Skeletal muscle satellite cell (primary cell): ENCODE measurements at regions not wholly inside any gene's neighbourhood (a gene's known extent, or its start where the extent isn't known, plus 50 kb on each side); places are given as distances from the start of the nearest gene placed in this dataset.

ENCODE experiments used
- H3K27me3 ChIP-seq: 2 replicates; pipeline ENCODE4 v1.7.0; 2013; ENCODE audit warnings: low read length; ENCODE audit not compliant: control insufficient read depth, insufficient read depth
- H3K36me3 ChIP-seq: 2 replicates; pipeline ENCODE4 v1.7.0; 2013; ENCODE audit warnings: mild to moderate bottlenecking, control low read depth, low read length; ENCODE audit not compliant: insufficient read depth
- H3K4me1 ChIP-seq: 2 replicates; pipeline ENCODE4 v1.7.0; 2013; ENCODE audit warnings: low read length; ENCODE audit not compliant: control insufficient read depth, insufficient read depth
- H3K4me2 ChIP-seq: 2 replicates; pipeline ENCODE4 v1.7.0; 2013; ENCODE audit warnings: mild to moderate bottlenecking, low read length
- H3K4me3 ChIP-seq: 2 replicates; pipeline ENCODE4 v1.7.0; 2013; ENCODE audit warnings: low read length
- H3K9ac ChIP-seq: 2 replicates; pipeline ENCODE4 v1.7.0; 2013; ENCODE audit warnings: mild to moderate bottlenecking, low read depth, low read length, moderate library complexity
- H3K9me3 ChIP-seq: replicated peaks from 2 replicates; pipeline ENCODE4 v1.7.0; 2013; ENCODE audit warnings: mild to moderate bottlenecking, control low read depth, low read length

DNA sequence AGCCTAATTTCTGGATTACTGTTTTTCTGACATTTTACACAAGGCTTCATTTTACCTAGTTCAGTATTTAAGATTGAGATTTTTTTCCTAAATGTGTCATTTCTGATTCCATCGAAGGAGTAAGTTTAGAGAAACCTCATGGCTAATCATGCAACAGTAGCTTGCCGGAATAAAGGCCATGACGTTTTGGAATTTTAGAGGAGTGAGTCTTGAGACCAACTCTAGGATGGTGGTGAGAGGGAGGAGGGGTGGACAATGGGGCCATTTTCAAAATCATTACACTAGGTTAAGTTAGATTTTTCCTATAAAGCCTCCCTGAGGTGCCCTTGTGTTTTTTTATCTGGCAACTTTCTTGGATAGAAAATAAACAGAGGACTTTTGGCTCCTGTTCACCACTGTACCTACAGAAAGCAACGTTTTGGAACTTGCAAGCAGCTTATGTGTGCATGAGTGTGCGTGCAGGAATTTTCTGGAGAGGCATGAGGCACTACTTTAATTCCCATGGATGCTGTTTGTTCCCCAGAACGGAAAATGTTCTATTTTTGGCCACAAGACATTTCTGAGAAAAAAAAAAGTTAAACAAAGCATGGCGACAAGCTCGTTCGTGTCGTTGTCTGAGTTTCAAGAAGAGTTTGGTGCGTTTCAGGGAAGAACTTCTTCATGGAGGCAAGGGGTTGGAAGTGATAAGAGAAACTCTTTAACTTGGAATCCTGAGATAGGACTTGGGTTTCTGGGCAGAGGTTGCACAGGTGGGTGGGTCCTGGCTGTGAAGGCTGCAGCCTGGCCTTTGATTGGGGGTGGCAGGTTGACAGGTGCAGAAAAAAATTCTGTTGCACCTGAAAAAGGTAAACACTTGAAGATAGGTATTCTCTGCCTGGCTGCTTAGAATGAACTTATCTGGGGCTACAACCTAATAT, 178.1 kb downstream of the PTEN start:
- Histone ChIP-seq H3K4me3 (no peak overlapping the region), H3K27me3 (no peaks in the 10 kb centered on the region), H3K9me3 (no peaks in the 10 kb centered on the region), H3K9ac (no peak overlapping the region), H3K4me2 (no peak overlapping the region), H3K4me1 (peaks cover 34% of the 10 kb centered on the region), H3K36me3 (no peaks in the 10 kb centered on the region)

GRCh38 chr10:88042160-88043100, 179.0 kb downstream of the PTEN start:
- Histone ChIP-seq H3K36me3 (no peaks in the 10 kb centered on the region), H3K4me3 (no peak overlapping the region), H3K4me2 (peak overlapping the region; percentile 45), H3K9me3 (no peaks in the 10 kb centered on the region), H3K9ac (no peak overlapping the region), H3K4me1 (peaks cover 34% of the 10 kb centered on the region), H3K27me3 (no peaks in the 10 kb centered on the region)

DNA sequence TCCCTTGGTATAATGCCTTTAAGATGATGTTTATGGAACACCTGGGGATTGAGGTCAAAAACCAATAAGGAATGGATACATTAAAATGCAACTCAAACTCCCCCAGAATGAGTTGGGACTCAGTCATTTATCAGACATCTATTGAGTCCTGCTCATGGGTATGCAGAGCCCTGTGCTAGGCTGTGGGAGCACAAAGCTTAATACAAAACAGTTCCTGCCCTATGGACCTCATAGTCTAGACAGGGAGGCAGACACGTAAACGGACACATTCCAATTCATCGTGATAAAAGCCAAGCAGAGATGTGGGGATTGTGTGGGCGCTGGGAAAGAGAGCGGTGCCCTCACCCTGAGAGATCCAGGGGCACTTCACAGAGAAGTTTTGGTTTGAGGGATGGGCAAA, 181.7 kb downstream of the PTEN start:
- Histone ChIP-seq H3K4me3 (no peak overlapping the region), H3K27me3 (no peaks in the 10 kb centered on the region), H3K9ac (no peak overlapping the region), H3K4me1 (peaks cover 15% of the 10 kb centered on the region), H3K4me2 (no peak overlapping the region), H3K36me3 (no peaks in the 10 kb centered on the region), H3K9me3 (no peaks in the 10 kb centered on the region)

- H3K4me2 ChIP-seq: no peak overlapping the region
- no peaks in the 10 kb centered on the region for H3K27me3 ChIP-seq
- no peaks in the 10 kb centered on the region for H3K36me3 ChIP-seq
- no peak overlapping the region for H3K4me3 ChIP-seq
- H3K9me3 ChIP-seq: no peaks in the 10 kb centered on the region
- no peak overlapping the region for H3K9ac ChIP-seq
- H3K4me1 ChIP-seq: peaks cover 15% of the 10 kb centered on the region
Observed at GRCh38 chr10:88045656-88046415, 182.4 kb downstream of the PTEN start.

DNA sequence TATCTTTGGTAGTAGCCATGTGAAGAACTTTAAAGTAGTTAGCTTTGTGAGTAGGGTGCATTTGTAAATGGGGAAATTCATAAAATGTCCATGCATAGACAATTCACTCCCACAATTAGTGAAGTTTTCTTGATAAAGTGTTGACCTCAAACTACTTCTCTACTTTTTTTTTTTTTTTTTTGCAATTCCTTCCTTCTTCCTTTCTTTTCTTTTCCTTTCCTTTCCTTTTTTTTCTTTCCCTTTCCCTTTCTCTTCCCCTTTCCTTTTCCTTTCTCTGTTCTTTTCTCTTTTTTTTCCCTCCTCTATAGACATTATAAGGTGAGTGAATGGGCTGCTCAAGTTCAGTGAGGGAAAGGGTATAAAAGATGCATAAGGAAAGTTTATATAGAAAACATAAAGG, 184.2 kb downstream of the PTEN start:
- Histone ChIP-seq H3K4me1 (peaks cover 10% of the 10 kb centered on the region), H3K4me3 (no peak overlapping the region), H3K27me3 (no peaks in the 10 kb centered on the region), H3K4me2 (no peak overlapping the region), H3K9me3 (no peaks in the 10 kb centered on the region), H3K36me3 (no peaks in the 10 kb centered on the region), H3K9ac (no peak overlapping the region)

- H3K4me2 ChIP-seq: no peak overlapping the region
- no peaks in the 10 kb centered on the region for H3K9me3 ChIP-seq
Observed at GRCh38 chr10:88048312-88048711, 184.9 kb downstream of the PTEN start.

GRCh38 chr10:88049204-88049603, 185.8 kb downstream of the PTEN start:
- H3K27me3 ChIP-seq: no peaks in the 10 kb centered on the region
- H3K4me2 ChIP-seq: no peak overlapping the region
- no peak overlapping the region for H3K9ac ChIP-seq
- H3K36me3 ChIP-seq: no peaks in the 10 kb centered on the region
- peaks cover 5% of the 10 kb centered on the region for H3K4me1 ChIP-seq
- H3K9me3 ChIP-seq: no peaks in the 10 kb centered on the region
- H3K4me3 ChIP-seq: no peak overlapping the region

More at GRCh38 chr10:88048312-88048711, 184.9 kb downstream of the PTEN start:
- Histone ChIP-seq H3K4me1 (peaks cover 5% of the 10 kb centered on the region), H3K36me3 (no peaks in the 10 kb centered on the region), H3K27me3 (no peaks in the 10 kb centered on the region), H3K4me3 (no peak overlapping the region), H3K9ac (no peak overlapping the region)

- Histone ChIP-seq H3K27me3 (no peaks in the 10 kb centered on the region), H3K9ac (no peak overlapping the region), H3K4me3 (no peak overlapping the region), H3K4me1 (peaks cover 5% of the 10 kb centered on the region), H3K9me3 (no peaks in the 10 kb centered on the region), H3K36me3 (no peaks in the 10 kb centered on the region), H3K4me2 (no peak overlapping the region)
Observed at GRCh38 chr10:88057720-88058119, 194.3 kb downstream of the PTEN start.

DNA sequence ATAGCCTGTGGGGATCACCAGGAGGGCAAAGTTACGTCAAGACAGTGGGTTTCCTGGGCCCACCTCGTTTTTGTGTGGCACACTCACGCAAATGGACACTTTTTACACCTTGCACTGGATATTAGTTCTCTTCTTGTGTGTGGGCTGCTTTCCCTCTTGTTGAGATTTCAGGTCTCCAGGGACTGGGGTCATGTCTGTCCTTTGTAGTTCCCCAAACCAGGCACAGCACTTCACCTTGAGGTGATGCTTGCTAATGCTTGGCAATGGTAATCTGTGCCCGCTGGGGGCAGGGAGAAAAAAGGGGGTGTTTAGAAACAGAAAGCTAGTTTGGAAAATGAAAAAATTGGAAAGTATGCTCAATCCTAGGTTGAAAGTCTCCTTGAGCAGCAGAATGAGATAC, 195.3 kb downstream of the PTEN start:
- H3K4me3 ChIP-seq: no peak overlapping the region
- H3K4me1 ChIP-seq: peaks cover 12% of the 10 kb centered on the region
- no peaks in the 10 kb centered on the region for H3K36me3 ChIP-seq
- no peak overlapping the region for H3K9ac ChIP-seq
- no peaks in the 10 kb centered on the region for H3K27me3 ChIP-seq
- no peak overlapping the region for H3K4me2 ChIP-seq
- H3K9me3 ChIP-seq: no peaks in the 10 kb centered on the region

GRCh38 chr10:88059190-88059589, 195.8 kb downstream of the PTEN start:
- Histone ChIP-seq H3K4me1 (peaks cover 12% of the 10 kb centered on the region), H3K9me3 (no peaks in the 10 kb centered on the region), H3K9ac (no peak overlapping the region), H3K36me3 (no peaks in the 10 kb centered on the region), H3K27me3 (no peaks in the 10 kb centered on the region), H3K4me2 (no peak overlapping the region), H3K4me3 (no peak overlapping the region)

GRCh38 chr10:88060762-88061161, 197.3 kb downstream of the PTEN start:
- Histone ChIP-seq H3K27me3 (no peaks in the 10 kb centered on the region), H3K4me3 (no peak overlapping the region), H3K9ac (no peak overlapping the region), H3K36me3 (no peaks in the 10 kb centered on the region), H3K4me1 (peaks cover 12% of the 10 kb centered on the region), H3K9me3 (no peaks in the 10 kb centered on the region), H3K4me2 (no peak overlapping the region)
